Chondrocyte (in vitro differentiated cells): ENCODE measurements at regions not wholly inside any gene's neighbourhood (a gene's known extent, or its start where the extent isn't known, plus 50 kb on each side); places are given as distances from the start of the nearest gene placed in this dataset.

ENCODE experiments used
- DNase-seq: peaks from one replicate; pipeline ENCODE4 v3.0.0; 2021; ENCODE audit warnings: mixed read lengths, low spot score
- H3K27ac Mint-ChIP-seq: one replicate; pipeline ENCODE4 v1.8.0; 2021; ENCODE audit warnings: mild to moderate bottlenecking, moderate library complexity, mixed read lengths; ENCODE audit not compliant: unreplicated experiment
- H3K27me3 Mint-ChIP-seq: 2 replicates; pipeline ENCODE4 v1.8.0; 2021; ENCODE audit warnings: low read depth, mixed read lengths
- H3K36me3 Mint-ChIP-seq: 2 replicates; pipeline ENCODE4 v1.8.0; 2021; ENCODE audit warnings: low read depth, mixed read lengths
- H3K4me1 Mint-ChIP-seq: 2 replicates; pipeline ENCODE4 v1.8.0; 2021; ENCODE audit warnings: low read depth, mild to moderate bottlenecking, mixed read lengths
- H3K4me3 Mint-ChIP-seq: one replicate; pipeline ENCODE4 v1.8.0; 2021; ENCODE audit warnings: mild to moderate bottlenecking, moderate library complexity, mixed read lengths; ENCODE audit not compliant: unreplicated experiment
- H3K9me3 Mint-ChIP-seq: 2 replicates; pipeline ENCODE4 v1.8.0; 2021; ENCODE audit warnings: low read depth, mixed read lengths
- TF ChIP-seq, protein P1 (sequence below): fragments of 200-600 bp; sonication (generic); IDR thresholded peaks from 2 replicates; pipeline ENCODE4 v1.5.0; 2021; ENCODE audit warnings: antibody characterized with exemption, mild to moderate bottlenecking, moderate library complexity

GRCh38 chr2:12932192-12932591 is 215.5 kb downstream of the TRIB2 start:
- no peaks in the 10 kb centered on the region for H3K9me3 Mint-ChIP-seq
- H3K27ac Mint-ChIP-seq, result no peak overlapping the region
- peaks cover 47% of the 10 kb centered on the region for H3K4me1 Mint-ChIP-seq
- no peak for DNase-seq
- H3K27me3 Mint-ChIP-seq, result no peaks in the 10 kb centered on the region
- TF ChIP-seq, protein P1, sequence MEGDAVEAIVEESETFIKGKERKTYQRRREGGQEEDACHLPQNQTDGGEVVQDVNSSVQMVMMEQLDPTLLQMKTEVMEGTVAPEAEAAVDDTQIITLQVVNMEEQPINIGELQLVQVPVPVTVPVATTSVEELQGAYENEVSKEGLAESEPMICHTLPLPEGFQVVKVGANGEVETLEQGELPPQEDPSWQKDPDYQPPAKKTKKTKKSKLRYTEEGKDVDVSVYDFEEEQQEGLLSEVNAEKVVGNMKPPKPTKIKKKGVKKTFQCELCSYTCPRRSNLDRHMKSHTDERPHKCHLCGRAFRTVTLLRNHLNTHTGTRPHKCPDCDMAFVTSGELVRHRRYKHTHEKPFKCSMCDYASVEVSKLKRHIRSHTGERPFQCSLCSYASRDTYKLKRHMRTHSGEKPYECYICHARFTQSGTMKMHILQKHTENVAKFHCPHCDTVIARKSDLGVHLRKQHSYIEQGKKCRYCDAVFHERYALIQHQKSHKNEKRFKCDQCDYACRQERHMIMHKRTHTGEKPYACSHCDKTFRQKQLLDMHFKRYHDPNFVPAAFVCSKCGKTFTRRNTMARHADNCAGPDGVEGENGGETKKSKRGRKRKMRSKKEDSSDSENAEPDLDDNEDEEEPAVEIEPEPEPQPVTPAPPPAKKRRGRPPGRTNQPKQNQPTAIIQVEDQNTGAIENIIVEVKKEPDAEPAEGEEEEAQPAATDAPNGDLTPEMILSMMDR, result no peak
- H3K36me3 Mint-ChIP-seq, result no peaks in the 10 kb centered on the region
- no peak overlapping the region for H3K4me3 Mint-ChIP-seq

GRCh38 chr2:12934146-12934756 is 217.5 kb downstream of the TRIB2 start:
- Mint-ChIP-seq H3K9me3 (no peaks in the 10 kb centered on the region), H3K4me1 (peaks cover 32% of the 10 kb centered on the region)

GRCh38 chr2:12935222-12935621 is 218.5 kb downstream of the TRIB2 start:
- Mint-ChIP-seq H3K27me3 (no peaks in the 10 kb centered on the region), H3K4me3 (no peak overlapping the region), H3K9me3 (no peaks in the 10 kb centered on the region), H3K4me1 (peaks cover 25% of the 10 kb centered on the region), H3K27ac (peak overlapping the region; percentile 1), H3K36me3 (no peaks in the 10 kb centered on the region)
- DNase-seq, result no peak
- TF ChIP-seq, protein P1, result no peak

More at GRCh38 chr2:12934146-12934756, 217.5 kb downstream of the TRIB2 start:
- Mint-ChIP-seq H3K27me3 (no peaks in the 10 kb centered on the region), H3K27ac (no peak overlapping the region), H3K4me3 (no peak overlapping the region), H3K36me3 (no peaks in the 10 kb centered on the region)
- no peak for DNase-seq
- TF ChIP-seq, protein P1, result no peak

GRCh38 chr2:12935796-12936195 is 219.1 kb downstream of the TRIB2 start:
- Mint-ChIP-seq H3K4me1 (peaks cover 23% of the 10 kb centered on the region), H3K27ac (peak overlapping the region; percentile 64), H3K36me3 (no peaks in the 10 kb centered on the region), H3K4me3 (no peak overlapping the region), H3K27me3 (no peaks in the 10 kb centered on the region), H3K9me3 (no peaks in the 10 kb centered on the region)
- no peak for DNase-seq
- TF ChIP-seq, protein P1, result no peak

DNA sequence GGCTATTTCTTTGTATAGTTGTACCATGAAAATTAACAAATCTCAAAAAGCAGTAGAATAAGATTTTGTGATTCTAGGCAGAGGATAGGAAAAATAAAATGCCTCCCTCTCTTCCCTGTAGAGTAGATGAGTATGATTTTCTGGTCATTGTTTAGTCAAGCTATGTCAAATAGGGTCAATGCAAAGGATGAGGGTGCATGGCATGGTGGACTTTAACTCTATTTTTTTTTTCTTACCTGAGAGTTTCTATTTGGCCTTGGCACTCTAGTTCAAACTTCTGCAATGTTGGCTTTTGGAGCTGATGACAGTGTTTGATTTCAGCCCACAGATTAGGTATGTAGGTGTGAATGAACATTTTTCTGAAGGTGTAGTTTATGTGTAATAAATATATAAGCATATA is 224.5 kb downstream of the TRIB2 start:
- Mint-ChIP-seq H3K27me3 (no peaks in the 10 kb centered on the region), H3K4me3 (no peak overlapping the region), H3K36me3 (no peaks in the 10 kb centered on the region), H3K9me3 (peaks cover 4% of the 10 kb centered on the region), H3K4me1 (peaks cover 7% of the 10 kb centered on the region), H3K27ac (no peak overlapping the region)
- DNase-seq, result no peak
- TF ChIP-seq, protein P1, result no peak
